Brain pericyte (primary cell): ENCODE measurements at regions not wholly inside any gene's neighbourhood (a gene's known extent, or its start where the extent isn't known, plus 50 kb on each side); places are given as distances from the start of the nearest gene placed in this dataset.

Experiments used
- DNase-seq: peaks from one replicate; pipeline ENCODE4 v3.0.0-alpha.2; 2012; ENCODE audit warnings: low read depth, low spot score

GRCh38 chr16:6406028-6406427, 926.6 kb upstream of the RBFOX1 start:
- DNase-seq, result no peak

- no peak for DNase-seq
These were observed 949.7 kb upstream of the RBFOX1 start for GRCh38 chr16:6382924-6383459.

GRCh38 chr16:6381896-6382295, 950.7 kb upstream of the RBFOX1 start:
- no peak for DNase-seq

- no peak for DNase-seq
These were observed 954.7 kb upstream of the RBFOX1 start for GRCh38 chr16:6377956-6378355.

GRCh38 chr16:6375465-6376075, 957.1 kb upstream of the RBFOX1 start:
- peak; percentile 48 for DNase-seq

GRCh38 chr16:6374821-6375220, 957.8 kb upstream of the RBFOX1 start:
- DNase-seq, result no peak

GRCh38 chr16:6364846-6365245, 967.8 kb upstream of the RBFOX1 start:
- DNase-seq, result no peak

GRCh38 chr16:6363896-6364607, 968.6 kb upstream of the RBFOX1 start:
- DNase-seq, result no peak

GRCh38 chr16:6363396-6363795, 969.2 kb upstream of the RBFOX1 start:
- no peak for DNase-seq

GRCh38 chr16:6362321-6362720, 970.3 kb upstream of the RBFOX1 start:
- no peak for DNase-seq

- no peak for DNase-seq
These were observed 972.0 kb upstream of the RBFOX1 start for GRCh38 chr16:6360641-6361040.

GRCh38 chr16:6356911-6357310, 975.7 kb upstream of the RBFOX1 start:
- DNase-seq, result no peak

GRCh38 chr16:6349725-6350124, 982.9 kb upstream of the RBFOX1 start:
- DNase-seq, result no peak

- DNase-seq, result no peak
These were observed 987.6 kb upstream of the RBFOX1 start for GRCh38 chr16:6345090-6345489.

GRCh38 chr16:6343157-6343556, 989.5 kb upstream of the RBFOX1 start:
- no peak for DNase-seq

GRCh38 chr16:6341981-6342380, 990.7 kb upstream of the RBFOX1 start:
- no peak for DNase-seq

- no peak for DNase-seq
These were observed 997.6 kb upstream of the RBFOX1 start for GRCh38 chr16:6335072-6335471.

- no peak for DNase-seq
These were observed 1000.9 kb upstream of the RBFOX1 start for GRCh38 chr16:6331770-6332169.

- no peak for DNase-seq
These were observed 1014.7 kb upstream of the RBFOX1 start for GRCh38 chr16:6317934-6318333.

- no peak for DNase-seq
These were observed 1023.4 kb upstream of the RBFOX1 start for GRCh38 chr16:6309271-6309670.

- DNase-seq, result no peak
These were observed 1024.5 kb upstream of the RBFOX1 start for GRCh38 chr16:6308176-6308575.

- DNase-seq, result no peak
These were observed 1032.1 kb upstream of the RBFOX1 start for GRCh38 chr16:6300523-6300922.

GRCh38 chr16:6297666-6298410, 1034.8 kb upstream of the RBFOX1 start:
- DNase-seq, result no peak
